Transverse colon (tissue), 4 donors: ENCODE measurements at regions not wholly inside any gene's neighbourhood (a gene's known extent, or its start where the extent isn't known, plus 50 kb on each side); places are given as distances from the start of the nearest gene placed in this dataset.
"Not testable (repeated sequence)": the region's sequence is repeated elsewhere in the genome, so short reads cannot be mapped to it uniquely, and the experiment has no call there.

Source experiments
- DNase-seq: peaks from one replicate; pipeline ENCODE4 v3.0.0-alpha.2; 2019
- H3K27ac ChIP-seq, 4 donors: fragments of 200-600 bp; sonication (generic); 2 replicates each; pipeline ENCODE4 v1.5.1; 2016 to 2018; ENCODE audit warnings: inconsistent platforms in 4 of 4
- H3K27me3 ChIP-seq: fragments of 200-600 bp; sonication (generic); 2 replicates; pipeline ENCODE4 v1.5.1; 2017; ENCODE audit warnings: inconsistent platforms
- H3K36me3 ChIP-seq, 4 donors: fragments of 200-600 bp; sonication (generic); 2 replicates each; pipeline ENCODE4 v1.5.1; 2017 to 2019; ENCODE audit warnings: inconsistent platforms in 4 of 4
- H3K4me1 ChIP-seq, 4 donors: fragments of 200-600 bp; sonication (generic); 2 replicates each; pipeline ENCODE4 v1.5.1; 2017 to 2020; ENCODE audit warnings: inconsistent platforms in 4 of 4
- H3K4me3 ChIP-seq, 4 donors: fragments of 200-600 bp; sonication (generic); 1 replicate in 1 of 4; 2 replicates in 3 of 4; pipeline versions ENCODE4 v1.5.1 to v1.6.1; 2017 to 2019; ENCODE audit warnings: inconsistent platforms in 4 of 4
- H3K9me3 ChIP-seq, 2 donors: fragments of 200-600 bp; sonication (generic); 2 replicates each; pipeline ENCODE4 v1.5.1; 2017 to 2019; ENCODE audit warnings: inconsistent platforms in 2 of 2
- CTCF ChIP-seq, 5 experiments: fragments of 200-600 bp in 3 of 5; fragments of 450-650 bp in 2 of 5; sonication (generic) in 3 of 5; IDR thresholded peaks; 1 replicate in 2 of 5; 2 replicates in 3 of 5; pipeline ENCODE4 v1.5.1; 2016 to 2017; ENCODE audit warnings: antibody characterized with exemption in 5 of 5, inconsistent platforms in 3 of 5, mild to moderate bottlenecking in 2 of 5, moderate library complexity in 1 of 5
- EP300 ChIP-seq: sonication (generic); formaldehyde crosslinking; IDR thresholded peaks from one replicate; pipeline ENCODE4 v1.6.1; 2017; ENCODE audit warnings: antibody characterized with exemption, low read depth
- POLR2A ChIP-seq: fragments of 450-650 bp; IDR thresholded peaks from one replicate; pipeline ENCODE4 v1.6.1; 2016; ENCODE audit warnings: antibody characterized with exemption, mild to moderate bottlenecking, moderate library complexity
- POLR2AphosphoS5 ChIP-seq, 3 donors: sonication (generic); formaldehyde crosslinking; IDR thresholded peaks; one replicate each; pipeline ENCODE4 v1.6.1; 2016; ENCODE audit warnings: antibody characterized with exemption in 3 of 3
- WGBS, 2 donors: methylation state at CpG; one replicate each; pipeline ENCODE4 v1.1.5; 2018; ENCODE audit warnings: low coverage in 1 of 2; 5-methylcytosine and 5-hydroxymethylcytosine counted together
- in situ Hi-C, 4 donors: fragments of 200-750 bp; cut with MboI; loops; one replicate each; pipeline versions ENCODE4 v1.15.0 to v1.15.1; 2017; ENCODE audit warnings: low sequenced_read_pairs in 3 of 4, low pct_ligation_motif_present in 1 of 4, low pct_unique_long_range_greater_than_20kb in 1 of 4
- intact Hi-C: fragments of 100-400 bp; cut with DNase I; formaldehyde crosslinking; loops from one replicate; pipeline ENCODE4 v1.15.1; 2023; ENCODE audit warnings: low total_unique reads

- intact Hi-C loops (no loop called here), in situ Hi-C loops (no loop called here)
- Histone ChIP-seq H3K9me3 (no peaks in the 10 kb centered on the region), H3K27me3 (no peaks in the 10 kb centered on the region), H3K36me3 (no peaks in the 10 kb centered on the region), H3K4me1 (no peaks in the 10 kb centered on the region), H3K4me3 (no peak overlapping the region), H3K27ac (no peak overlapping the region)
- WGBS, 2 donors: 84 to 86% methylated on average over 5 to 7 of the region's 7 CpGs
- DNase-seq: no peak
- TF ChIP-seq CTCF (IDR thresholded peaks at IDR 0.05) (no peak), EP300 (no peak), POLR2A (no peak), POLR2AphosphoS5 (IDR thresholded peaks at IDR 0.05) (no peak)
These were observed 979.2 kb downstream of the CNTNAP5 start for GRCh38 chr2:125004106-125004800.

GRCh38 chr2:125006676-125007075 lies 981.6 kb downstream of the CNTNAP5 start:
- Histone ChIP-seq H3K4me1 (no peaks in the 10 kb centered on the region), H3K27ac (no peak overlapping the region), H3K4me3 (no peak overlapping the region), H3K9me3 (no peaks in the 10 kb centered on the region), H3K27me3 (no peaks in the 10 kb centered on the region), H3K36me3 (no peaks in the 10 kb centered on the region)
- intact Hi-C loops (no loop called here), in situ Hi-C loops (no loop called here)
- no peak for TF ChIP-seq CTCF (IDR thresholded peaks at IDR 0.05)
- no peak for TF ChIP-seq POLR2A
- TF ChIP-seq POLR2AphosphoS5 (IDR thresholded peaks at IDR 0.05): no peak
- no peak for TF ChIP-seq EP300
- WGBS, 2 donors: 45 to 77% methylated on average over 4 of the region's 4 CpGs
- DNase-seq: no peak

DNA sequence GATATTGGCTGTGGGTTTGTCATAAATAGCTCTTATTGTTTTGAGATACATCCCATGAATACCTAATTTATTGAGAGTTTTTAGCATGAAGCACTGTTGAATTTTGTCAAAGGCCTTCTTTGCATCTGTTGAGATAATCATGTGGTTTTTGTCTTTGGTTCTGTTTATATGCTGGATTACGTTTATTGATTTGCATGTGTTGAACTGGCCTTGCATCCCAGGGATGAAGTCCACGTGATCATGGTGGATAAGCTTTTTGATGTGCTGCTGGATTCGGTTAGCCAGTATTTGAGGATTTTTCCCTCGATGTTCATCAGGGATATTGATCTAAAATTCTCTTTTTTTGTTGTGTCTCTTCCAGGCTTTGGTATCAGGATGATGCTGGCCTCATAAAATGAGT lies 1003.6 kb downstream of the CNTNAP5 start:
- H3K9me3 ChIP-seq, in situ Hi-C loops, H3K27ac ChIP-seq, H3K36me3 ChIP-seq, H3K27me3 ChIP-seq, H3K4me1 ChIP-seq, intact Hi-C loops, DNase-seq, H3K4me3 ChIP-seq: not testable (repeated sequence)
- WGBS, 2 donors: 82 to 89% methylated on average over 4 of the region's 4 CpGs

- intact Hi-C loops: no loop called here
- Histone ChIP-seq H3K4me3 (no peak overlapping the region), H3K9me3 (no peaks in the 10 kb centered on the region), H3K4me1 (no peaks in the 10 kb centered on the region), H3K27ac (no peak overlapping the region), H3K27me3 (no peaks in the 10 kb centered on the region), H3K36me3 (no peaks in the 10 kb centered on the region)
- 84 to 92% methylated on average over 1 of the region's 1 CpG for WGBS, 2 donors
- in situ Hi-C loops: no loop called here
- TF ChIP-seq POLR2A (no peak), POLR2AphosphoS5 (IDR thresholded peaks at IDR 0.05) (no peak), EP300 (no peak), CTCF (IDR thresholded peaks at IDR 0.05) (no peak)
- DNase-seq: no peak
These were observed 1008.8 kb downstream of the CNTNAP5 start for GRCh38 chr2:125033871-125034270.

DNA sequence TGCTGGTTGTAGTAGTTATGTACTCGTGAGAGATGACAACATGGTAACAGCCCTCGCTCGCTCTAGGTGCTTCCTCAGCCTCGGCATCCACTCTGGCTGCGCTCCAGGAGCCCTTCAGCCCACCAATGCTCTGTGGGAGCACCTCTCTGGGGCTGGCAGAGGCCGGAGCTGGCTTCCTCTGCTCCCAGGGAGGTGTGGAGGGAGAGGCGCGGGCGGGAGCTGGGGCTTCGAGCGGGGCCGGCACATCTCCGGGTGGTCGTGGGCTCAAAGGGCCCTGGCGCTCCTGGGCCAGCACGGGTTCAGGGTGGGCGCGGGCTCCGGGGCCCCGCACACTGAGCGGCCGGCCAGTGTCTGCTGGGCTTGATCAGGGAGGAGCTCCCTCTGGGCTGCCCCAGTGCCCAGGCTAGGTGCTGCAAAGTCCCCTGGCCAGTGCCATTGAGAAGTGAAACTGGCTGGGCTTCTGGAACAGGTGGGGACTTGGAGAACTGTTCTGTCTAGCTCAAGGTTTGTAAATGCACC lies 1012.1 kb downstream of the CNTNAP5 start:
- in situ Hi-C loops: no loop called here
- Histone ChIP-seq H3K4me1 (no peaks in the 10 kb centered on the region), H3K27ac (no peak overlapping the region), H3K36me3 (no peaks in the 10 kb centered on the region), H3K4me3 (no peak overlapping the region), H3K9me3 (no peaks in the 10 kb centered on the region), H3K27me3 (no peaks in the 10 kb centered on the region)
- intact Hi-C loops: no loop called here
- WGBS, 2 donors: 90% methylated on average over 22 of the region's 22 CpGs; no CpG with 5 or more reads in 1 of the 2 donors
- TF ChIP-seq POLR2AphosphoS5 (IDR thresholded peaks at IDR 0.05) (no peak), CTCF (IDR thresholded peaks at IDR 0.05) (no peak), EP300 (no peak), POLR2A (no peak)
- no peak for DNase-seq
